ENCODE measurements at regions not wholly inside any gene's neighbourhood (a gene's known extent, or its start where the extent isn't known, plus 50 kb on each side); places are given as distances from the start of the nearest gene placed in this dataset.

GRCh38 chr5:65098393-65098792, 329.7 kb downstream of the CWC27 start:
- H3K36me3 ChIP-seq (replicated peaks in 1 of 2; ENCODE audit: control extremely low read depth in 1 of 2, control insufficient read depth in 1 of 2, extremely low read depth in 1 of 2, insufficient read depth in 2 of 2, low read length in 1 of 2): no peaks in the 10 kb centered on the region
- no peak for ATAC-seq (ENCODE audit: low read depth)
- Mint-ChIP-seq H3K4me3 (no peak overlapping the region), H3K9me3 (ENCODE audit: insufficient read depth) (no peaks in the 10 kb centered on the region), H3K27ac (no peak overlapping the region), H3K4me1 (peaks cover 6% of the 10 kb centered on the region), H3K27me3 (no peaks in the 10 kb centered on the region)
- no peaks in the 10 kb centered on the region for H3K9me3 ChIP-seq (ENCODE audit: control extremely low read depth in 1 of 3, control insufficient read depth in 2 of 3, insufficient read depth in 1 of 3, low read length in 2 of 3)
- no peaks in the 10 kb centered on the region for H4K20me1 ChIP-seq (ENCODE audit: control insufficient read depth, insufficient read depth, low read length, poor library complexity, severe bottlenecking)
- intact Hi-C loops (cut with micrococcal nuclease): no loop called here
- no peak overlapping the region for H3K4me2 ChIP-seq (replicated peaks; ENCODE audit: low read depth, low read length, poor library complexity, severe bottlenecking)
- CTCF ChIA-PET: interaction anchor here (6.2 kb wide), 1 partner anchor 385 kb away, joined by 36 read pairs; the partner anchor contains the start of gene ADAMTS6
- no peaks in the 10 kb centered on the region for H3K27me3 ChIP-seq (replicated peaks in 1 of 4; ENCODE audit: control extremely low read depth in 1 of 4, control insufficient read depth in 3 of 4, insufficient read depth in 4 of 4, low read length in 3 of 4)
- WGBS (ENCODE audit: insufficient coverage): no CpG with 5 or more reads among the region's 3 CpGs
- TF ChIP-seq EZH2 (IDR thresholded peaks at IDR 0.05; ENCODE audit: borderline replicate concordance, insufficient read depth, low read depth, low read length, poor library complexity, severe bottlenecking) (no peak), CTCF (IDR thresholded peaks at IDR 0.05) (no peak)
- no peak for DNase-seq
- H3K27ac ChIP-seq (ENCODE audit: low read length in 2 of 2): no peak overlapping the region
- no peak overlapping the region for H3K4me3 ChIP-seq (ENCODE audit: control extremely low read depth in 1 of 5, extremely low read depth in 1 of 5, insufficient read depth in 1 of 5, low read depth in 2 of 5, low read length in 4 of 5)
- no peaks in the 10 kb centered on the region for H3K79me2 ChIP-seq (ENCODE audit: control insufficient read depth, insufficient read depth, low read length)
- POLR2A ChIA-PET: no interaction called here
- H3K9ac ChIP-seq (ENCODE audit: low read length): no peak overlapping the region
- peaks cover 6% of the 10 kb centered on the region in 2 donors for H3K4me1 ChIP-seq (ENCODE audit: control insufficient read depth in 2 of 2, insufficient read depth in 2 of 2, low read length in 2 of 2)
- no peak overlapping the region for H2AFZ ChIP-seq (ENCODE audit: insufficient read depth, low read depth, low read length, poor library complexity, severe bottlenecking)
